ENCODE measurements at regions not wholly inside any gene's neighbourhood (a gene's known extent, or its start where the extent isn't known, plus 50 kb on each side); places are given as distances from the start of the nearest gene placed in this dataset.

DNA sequence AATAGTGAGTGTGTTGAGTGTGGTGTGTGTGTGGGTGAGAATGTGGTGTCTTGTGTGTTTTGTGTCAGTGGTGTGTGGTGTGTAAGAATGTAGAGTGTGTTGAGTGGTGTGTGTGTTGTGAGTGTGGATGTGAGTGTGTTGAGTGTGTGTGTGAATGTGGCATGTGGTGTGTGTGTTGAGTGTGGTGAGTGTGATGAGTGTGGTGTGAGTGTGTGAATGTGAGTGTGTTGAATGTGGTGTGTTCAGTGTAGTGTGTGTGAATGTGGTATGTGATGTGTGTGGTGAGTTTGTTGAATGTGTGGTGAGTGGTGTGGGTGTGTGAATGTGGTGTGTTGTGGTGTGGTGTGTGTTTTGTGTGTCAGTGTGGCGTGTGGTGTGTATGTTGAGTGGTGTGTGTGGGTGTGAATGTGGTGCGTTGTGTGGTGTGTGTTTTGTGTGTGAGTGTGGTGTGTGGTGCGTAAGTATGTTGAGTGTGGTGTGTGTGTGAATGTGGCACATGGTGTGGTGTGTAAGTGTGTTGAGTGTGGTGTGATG lies 60.8 kb upstream of the SORCS2 start:
- DNase-seq (no peak), ATAC-seq (no peak)
- Histone ChIP-seq H3K4me3 (no peak overlapping the region), H3K36me3 (ENCODE audit: insufficient read depth in 1 of 2, low read depth in 1 of 2) (no peaks in the 10 kb centered on the region), H3K27me3 (ENCODE audit: insufficient read depth in 3 of 3, low read length in 2 of 3) (peaks cover 0 to 7% (median 0%) of the 10 kb centered on the region in 3 donors), H3K9me3 (peaks cover 2% of the 10 kb centered on the region), H3K4me1 (no peaks in the 10 kb centered on the region), H3K27ac (no peak overlapping the region)
- WGBS, 3 donors, result 59 to 65% (median 64%) methylated on average over 3 of the region's 3 CpGs
- TF ChIP-seq, protein P1, sequence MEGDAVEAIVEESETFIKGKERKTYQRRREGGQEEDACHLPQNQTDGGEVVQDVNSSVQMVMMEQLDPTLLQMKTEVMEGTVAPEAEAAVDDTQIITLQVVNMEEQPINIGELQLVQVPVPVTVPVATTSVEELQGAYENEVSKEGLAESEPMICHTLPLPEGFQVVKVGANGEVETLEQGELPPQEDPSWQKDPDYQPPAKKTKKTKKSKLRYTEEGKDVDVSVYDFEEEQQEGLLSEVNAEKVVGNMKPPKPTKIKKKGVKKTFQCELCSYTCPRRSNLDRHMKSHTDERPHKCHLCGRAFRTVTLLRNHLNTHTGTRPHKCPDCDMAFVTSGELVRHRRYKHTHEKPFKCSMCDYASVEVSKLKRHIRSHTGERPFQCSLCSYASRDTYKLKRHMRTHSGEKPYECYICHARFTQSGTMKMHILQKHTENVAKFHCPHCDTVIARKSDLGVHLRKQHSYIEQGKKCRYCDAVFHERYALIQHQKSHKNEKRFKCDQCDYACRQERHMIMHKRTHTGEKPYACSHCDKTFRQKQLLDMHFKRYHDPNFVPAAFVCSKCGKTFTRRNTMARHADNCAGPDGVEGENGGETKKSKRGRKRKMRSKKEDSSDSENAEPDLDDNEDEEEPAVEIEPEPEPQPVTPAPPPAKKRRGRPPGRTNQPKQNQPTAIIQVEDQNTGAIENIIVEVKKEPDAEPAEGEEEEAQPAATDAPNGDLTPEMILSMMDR (IDR thresholded peaks at IDR 0.05), result no peak
- intact Hi-C loops (cut with DNase I), result no loop called here

DNA sequence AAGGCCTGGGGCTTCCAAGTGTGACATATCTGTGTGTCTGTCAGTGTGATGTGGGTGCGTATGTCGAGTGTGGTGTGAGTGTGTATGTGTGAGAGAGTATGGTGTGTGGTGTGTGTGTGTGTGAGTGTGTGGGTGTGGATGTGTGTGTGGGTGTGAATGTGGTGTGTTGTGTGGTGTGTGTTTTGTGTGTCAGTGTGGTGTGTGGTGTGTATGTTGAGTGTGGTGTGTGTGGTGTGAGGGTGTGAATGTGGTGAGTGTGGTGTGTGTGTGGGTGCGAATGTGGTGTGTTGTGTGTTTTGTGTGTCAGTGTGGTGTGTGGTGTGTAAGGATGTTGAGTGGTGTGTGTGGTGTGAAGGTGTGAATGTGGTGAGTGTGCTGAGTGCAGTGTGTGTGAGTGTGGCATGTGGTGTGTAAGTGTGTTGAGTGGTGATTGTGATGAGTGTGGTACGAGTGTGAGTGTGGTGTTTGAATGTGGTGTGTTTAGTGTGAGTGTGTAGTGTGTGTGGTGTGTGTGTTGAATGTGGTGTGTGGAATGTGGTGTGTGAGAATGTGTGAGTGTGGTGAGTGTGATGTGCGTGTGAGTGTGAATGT lies 61.6 kb upstream of the SORCS2 start:
- ATAC-seq, result no peak
- no peaks in the 10 kb centered on the region for H3K36me3 ChIP-seq (ENCODE audit: insufficient read depth in 1 of 2, low read depth in 1 of 2)

DNA sequence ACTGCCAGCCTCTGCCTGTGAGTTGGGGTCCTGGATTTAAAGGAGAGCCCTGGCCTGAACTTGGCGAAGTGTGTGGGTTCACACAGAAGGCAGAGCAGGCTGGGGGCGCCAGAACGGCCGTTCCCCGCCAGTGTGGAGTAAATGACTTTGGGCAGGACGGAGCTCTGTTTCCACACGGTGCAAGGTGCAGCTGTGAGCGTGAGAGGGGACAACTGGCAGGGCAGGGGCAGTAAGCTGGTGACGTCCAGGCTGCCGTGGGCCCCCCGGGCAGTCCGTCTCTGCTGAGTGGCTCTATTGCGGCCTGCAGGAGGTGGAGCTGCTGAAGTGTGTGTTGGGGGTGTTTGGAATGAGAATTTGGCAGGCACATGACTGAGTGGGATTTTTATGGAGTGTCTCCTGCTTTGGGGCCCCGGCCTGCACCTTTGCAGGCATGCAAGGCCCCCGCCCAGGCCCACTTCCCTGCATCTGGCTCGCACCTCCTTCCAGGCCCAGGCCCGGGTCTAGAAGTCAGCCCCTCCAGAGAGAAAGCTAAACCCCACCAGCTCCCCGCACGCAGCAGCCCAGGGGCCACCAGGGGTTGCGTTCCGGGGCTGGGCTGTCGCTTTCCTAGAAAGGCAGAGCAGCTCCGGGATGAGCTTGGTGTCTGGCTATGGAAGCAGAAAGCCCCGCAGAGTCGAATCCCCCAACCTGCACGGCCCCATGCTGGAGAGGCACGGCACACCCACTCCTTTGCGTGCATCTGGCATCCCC lies 62.2 kb upstream of the GRPEL1 start:
- peaks cover 5% of the 10 kb centered on the region for H3K4me1 ChIP-seq
- H3K36me3 ChIP-seq (ENCODE audit: insufficient read depth in 1 of 2, low read depth in 1 of 2), result no peaks in the 10 kb centered on the region
- H3K27ac ChIP-seq, result no peak overlapping the region
- no peak for DNase-seq
- TF ChIP-seq, protein P1 (IDR thresholded peaks at IDR 0.05), result no peak
- H3K27me3 ChIP-seq (ENCODE audit: insufficient read depth in 3 of 3, low read length in 2 of 3), result peaks cover 0 to 7% (median 0%) of the 10 kb centered on the region in 3 donors
- peaks cover 2% of the 10 kb centered on the region for H3K9me3 ChIP-seq
- ATAC-seq, result no peak
- 81 to 85% (median 84%) methylated on average over 28 of the region's 28 CpGs for WGBS, 3 donors
- intact Hi-C loops (cut with DNase I), result no loop called here
- no peak overlapping the region for H3K4me3 ChIP-seq

More for the DNA sequence above, 61.6 kb upstream of the SORCS2 start:
- Histone ChIP-seq H3K9me3 (peaks cover 2% of the 10 kb centered on the region), H3K4me1 (no peaks in the 10 kb centered on the region), H3K27ac (no peak overlapping the region), H3K27me3 (ENCODE audit: insufficient read depth in 3 of 3, low read length in 2 of 3) (peaks cover 0 to 7% (median 0%) of the 10 kb centered on the region in 3 donors), H3K4me3 (no peak overlapping the region)
- DNase-seq, result no peak
- intact Hi-C loops (cut with DNase I), result no loop called here
- TF ChIP-seq, protein P1 (IDR thresholded peaks at IDR 0.05), result no peak
- WGBS, 3 donors, result 87 to 92% (median 90%) methylated on average over 5 of the region's 5 CpGs

DNA sequence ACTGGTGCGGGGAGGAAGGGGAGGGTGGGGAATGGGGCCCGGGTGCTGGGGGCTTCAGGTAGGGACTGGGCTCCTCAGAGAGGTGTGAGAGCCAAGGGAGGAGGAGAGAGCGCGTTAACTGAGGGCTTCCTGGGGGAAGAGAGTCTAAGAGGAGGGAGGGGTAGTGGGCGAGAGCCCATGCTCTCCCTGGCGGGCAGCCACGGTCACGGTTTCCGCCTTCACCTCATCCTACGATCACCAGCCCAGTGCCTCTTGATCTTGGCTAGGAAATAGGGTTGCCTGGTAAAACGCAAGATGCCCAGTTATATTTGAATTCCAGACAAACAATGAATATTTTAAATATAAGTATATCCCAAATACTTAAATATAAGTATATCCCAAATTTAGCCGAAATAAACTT lies 60.8 kb upstream of the GRPEL1 start:
- peaks cover 10% of the 10 kb centered on the region for H3K4me1 ChIP-seq
- no peak for DNase-seq

More for the DNA sequence above, 60.8 kb upstream of the GRPEL1 start:
- H3K36me3 ChIP-seq (ENCODE audit: insufficient read depth in 1 of 2, low read depth in 1 of 2), result no peaks in the 10 kb centered on the region
- peaks cover 2% of the 10 kb centered on the region for H3K9me3 ChIP-seq
- intact Hi-C loops (cut with DNase I), result no loop called here
- H3K27ac ChIP-seq, result no peak overlapping the region
- 76 to 86% (median 81%) methylated on average over 12 of the region's 12 CpGs for WGBS, 3 donors
- H3K27me3 ChIP-seq (ENCODE audit: insufficient read depth in 3 of 3, low read length in 2 of 3), result peaks cover 0 to 7% (median 0%) of the 10 kb centered on the region in 3 donors
- no peak for ATAC-seq
- TF ChIP-seq, protein P1 (IDR thresholded peaks at IDR 0.05), result no peak
- H3K4me3 ChIP-seq, result no peak overlapping the region
